T-cell (primary cell): ENCODE measurements at regions not wholly inside any gene's neighbourhood (a gene's known extent, or its start where the extent isn't known, plus 50 kb on each side); places are given as distances from the start of the nearest gene placed in this dataset.
"Not testable (repeated sequence)": the region's sequence is repeated elsewhere in the genome, so short reads cannot be mapped to it uniquely, and the experiment has no call there.

ENCODE experiments used
- ATAC-seq, 4 experiments: fragments of 200-7000 bp in 3 of 4; fragments of 150-1000 bp in 1 of 4; cut with Tn5 transposase; replicated peaks in 1 of 4; 1 replicate in 3 of 4; 2 replicates in 1 of 4; pipeline ENCODE4 v1.10.0; 2021; ENCODE audit warnings: moderate library complexity in 3 of 4, mild to moderate bottlenecking in 2 of 4, moderate number of reproducible peaks in 1 of 4
- CTCF ChIA-PET, 2 donors: fragments of 300-600 bp; sonication (Branson Sonifier 250); formaldehyde crosslinking; loops; one replicate each; lab custom pipeline; 2022; ENCODE audit warnings: antibody characterized with exemption in 2 of 2; lab: Charles Lee
- POLR2A ChIA-PET, 2 donors: fragments of 300-600 bp; sonication (Branson Sonifier 250); formaldehyde crosslinking; loops; one replicate each; lab custom pipeline; 2022; ENCODE audit warnings: antibody characterized with exemption in 2 of 2; lab: Charles Lee
- DNase-seq, 35 experiments: peaks; one replicate each; pipeline versions ENCODE4 v3.0.0 to v3.0.0-alpha.2; 2013 to 2023
- H3K27ac ChIP-seq: one replicate; pipeline ENCODE4 v1.5.1; 2013; ENCODE audit warnings: low read length
- H3K27me3 ChIP-seq, 2 experiments: replicated peaks in 1 of 2; 1 replicate in 1 of 2; 2 replicates in 1 of 2; pipeline versions ENCODE4 v1.6.1 to v1.7.0; 2013; ENCODE audit warnings: low read length in 1 of 2, mixed read lengths in 1 of 2; ENCODE audit not compliant: control insufficient read depth in 2 of 2, insufficient read depth in 2 of 2; ENCODE audit errors: extremely low read depth in 1 of 2
- H3K36me3 ChIP-seq, 2 donors: 1 replicate in 1 of 2; 2 replicates in 1 of 2; pipeline versions ENCODE4 v1.6.1 to v1.7.0; 2013; ENCODE audit warnings: low read length in 1 of 2; ENCODE audit not compliant: control insufficient read depth in 2 of 2, insufficient read depth in 1 of 2; ENCODE audit errors: extremely low read depth in 1 of 2
- H3K4me1 ChIP-seq, 2 experiments: 1 replicate in 1 of 2; 2 replicates in 1 of 2; pipeline versions ENCODE4 v1.6.1 to v1.7.0; 2013; ENCODE audit warnings: low read length in 2 of 2, mixed read lengths in 1 of 2; ENCODE audit not compliant: insufficient read depth in 2 of 2, control insufficient read depth in 1 of 2; ENCODE audit errors: extremely low read depth in 1 of 2
- H3K4me3 ChIP-seq, 2 donors: 1 replicate in 1 of 2; 2 replicates in 1 of 2; pipeline versions ENCODE4 v1.5.1 to v1.7.0; 2013; ENCODE audit warnings: mild to moderate bottlenecking in 2 of 2, low read length in 1 of 2, moderate library complexity in 1 of 2; ENCODE audit not compliant: control insufficient read depth in 1 of 2; ENCODE audit errors: extremely low read depth in 1 of 2
- H3K9me3 ChIP-seq: 2 replicates; pipeline ENCODE4 v1.7.0; 2013
- H3K27ac Mint-ChIP-seq, 2 donors: one replicate each; pipeline ENCODE4 v1.8.0; 2020 to 2021; ENCODE audit warnings: mild to moderate bottlenecking in 2 of 2, mixed read lengths in 2 of 2
- H3K27me3 Mint-ChIP-seq, 2 donors: one replicate each; pipeline ENCODE4 v1.8.0; 2021 to 2022; ENCODE audit warnings: mixed read lengths in 2 of 2
- H3K36me3 Mint-ChIP-seq: one replicate; pipeline ENCODE4 v1.8.0; 2021; ENCODE audit warnings: mixed read lengths
- H3K4me1 Mint-ChIP-seq, 3 donors: one replicate each; pipeline ENCODE4 v1.8.0; 2020 to 2022; ENCODE audit warnings: mixed read lengths in 3 of 3, mild to moderate bottlenecking in 1 of 3
- H3K4me3 Mint-ChIP-seq, 3 donors: one replicate each; pipeline ENCODE4 v1.8.0; 2020 to 2022; ENCODE audit warnings: mild to moderate bottlenecking in 3 of 3, mixed read lengths in 3 of 3, moderate library complexity in 3 of 3
- H3K9me3 Mint-ChIP-seq, 3 donors: one replicate each; pipeline ENCODE4 v1.8.0; 2020 to 2022; ENCODE audit warnings: mixed read lengths in 3 of 3
- WGBS: methylation state at CpG from one replicate; pipeline ENCODE4 v1.1.5; 2013; ENCODE audit warnings: missing lambda C conversion rate; ENCODE audit not compliant: insufficient coverage; 5-methylcytosine and 5-hydroxymethylcytosine counted together

DNA sequence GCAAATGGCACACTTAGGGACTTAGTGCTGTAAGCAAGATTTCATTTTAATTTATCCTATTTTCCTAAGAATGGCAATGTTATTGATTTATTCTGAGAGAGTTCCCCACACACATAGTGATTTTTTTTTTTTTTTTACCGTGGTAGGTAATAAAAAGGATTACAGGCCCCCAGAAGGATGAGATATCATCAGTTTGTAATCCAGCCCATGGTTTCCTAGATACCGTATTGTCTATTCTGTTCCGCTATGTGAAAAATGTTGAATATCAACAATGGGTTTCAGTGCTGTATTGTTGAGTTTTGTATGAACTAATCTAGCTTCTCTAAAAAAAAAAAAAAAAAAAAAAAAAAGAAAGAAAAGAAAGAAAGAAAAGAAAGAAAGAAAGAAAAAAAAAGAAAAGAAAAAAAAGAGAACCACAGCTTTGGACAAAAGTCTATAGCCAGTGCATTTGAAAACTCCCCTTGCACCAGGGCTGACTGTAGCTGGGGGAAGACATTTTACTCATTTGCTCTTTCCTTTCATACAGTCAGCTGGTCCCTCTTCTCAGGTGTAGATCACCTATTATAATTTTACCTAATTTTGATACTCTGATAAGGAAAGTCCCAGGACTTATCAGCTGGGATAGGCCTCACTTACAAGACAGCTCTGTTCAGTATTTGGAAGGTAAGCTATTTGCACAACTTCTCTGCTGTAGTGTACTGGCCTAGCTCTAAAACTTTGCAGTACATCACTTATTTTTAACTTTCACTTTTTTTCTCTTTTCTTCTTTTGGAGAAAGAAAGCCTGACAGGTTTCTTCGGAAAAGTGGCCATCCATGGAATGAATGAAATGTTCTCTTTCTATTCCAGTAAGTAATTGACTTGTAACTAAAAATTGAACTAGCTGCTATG, 101.4 kb upstream of the SOX2 start:
- POLR2A ChIA-PET = interaction anchor here in 1 of 2 donors (0.6 kb wide), 1 partner anchor 11 kb away, joined by 3 read pairs; no protein-coding TSS in a partner anchor
- CTCF ChIA-PET = no interaction called here

GRCh38 chr3:181609030-181609767, 102.5 kb upstream of the SOX2 start:
- no CpG with 5 or more reads among the region's 1 CpG for WGBS

More for the DNA sequence above, 101.4 kb upstream of the SOX2 start:
- no peaks in the 10 kb centered on the region for H3K27me3 ChIP-seq
- Mint-ChIP-seq H3K36me3 (no peaks in the 10 kb centered on the region), H3K9me3 (no peaks in the 10 kb centered on the region), H3K4me3 (no peak overlapping the region), H3K27ac (no peak overlapping the region), H3K4me1 (no peaks in the 10 kb centered on the region), H3K27me3 (no peaks in the 10 kb centered on the region)
- DNase-seq = no peak
- no peaks in the 10 kb centered on the region for H3K36me3 ChIP-seq
- no peaks in the 10 kb centered on the region for H3K9me3 ChIP-seq
- H3K4me3 ChIP-seq = no peak overlapping the region
- no peak for ATAC-seq
- H3K27ac ChIP-seq = no peak overlapping the region
- no peaks in the 10 kb centered on the region for H3K4me1 ChIP-seq
- WGBS = no CpG with 5 or more reads among the region's 4 CpGs

GRCh38 chr3:181604267-181604666, 107.5 kb upstream of the SOX2 start:
- H3K27me3 Mint-ChIP-seq = no peaks in the 10 kb centered on the region
- no peaks in the 10 kb centered on the region for H3K4me1 Mint-ChIP-seq
- no peak overlapping the region for H3K4me3 ChIP-seq
- WGBS = 69% methylated on average over 3 of the region's 3 CpGs
- H3K4me3 Mint-ChIP-seq = no peak overlapping the region
- peaks cover 7 to 13% (median 7%) of the 10 kb centered on the region in 3 donors for H3K9me3 Mint-ChIP-seq
- no peaks in the 10 kb centered on the region for H3K27me3 ChIP-seq
- no peak overlapping the region for H3K27ac Mint-ChIP-seq
- no peak overlapping the region for H3K27ac ChIP-seq
- POLR2A ChIA-PET = no interaction called here
- no peaks in the 10 kb centered on the region for H3K36me3 ChIP-seq
- ATAC-seq (no peak), DNase-seq (no peak)
- no peaks in the 10 kb centered on the region for H3K4me1 ChIP-seq
- H3K36me3 Mint-ChIP-seq = no peaks in the 10 kb centered on the region
- no peaks in the 10 kb centered on the region for H3K9me3 ChIP-seq
- CTCF ChIA-PET = no interaction called here

More at GRCh38 chr3:181609030-181609767, 102.5 kb upstream of the SOX2 start:
- no peaks in the 10 kb centered on the region for H3K9me3 Mint-ChIP-seq
- no peaks in the 10 kb centered on the region for H3K27me3 Mint-ChIP-seq
- no peaks in the 10 kb centered on the region for H3K4me1 Mint-ChIP-seq
- CTCF ChIA-PET = interaction anchor here in 1 of 2 donors (0.7 kb wide), 1 partner anchor 399 kb away, joined by 3 read pairs; no protein-coding TSS in a partner anchor
- no peaks in the 10 kb centered on the region for H3K4me1 ChIP-seq
- DNase-seq (no peak), ATAC-seq (no peak)
- no peak overlapping the region for H3K4me3 ChIP-seq
- H3K36me3 ChIP-seq = no peaks in the 10 kb centered on the region
- no peaks in the 10 kb centered on the region for H3K27me3 ChIP-seq
- no peak overlapping the region for H3K4me3 Mint-ChIP-seq
- no peak overlapping the region for H3K27ac ChIP-seq
- no peaks in the 10 kb centered on the region for H3K36me3 Mint-ChIP-seq
- H3K27ac Mint-ChIP-seq = no peak overlapping the region
- POLR2A ChIA-PET = no interaction called here
- H3K9me3 ChIP-seq = no peaks in the 10 kb centered on the region

DNA sequence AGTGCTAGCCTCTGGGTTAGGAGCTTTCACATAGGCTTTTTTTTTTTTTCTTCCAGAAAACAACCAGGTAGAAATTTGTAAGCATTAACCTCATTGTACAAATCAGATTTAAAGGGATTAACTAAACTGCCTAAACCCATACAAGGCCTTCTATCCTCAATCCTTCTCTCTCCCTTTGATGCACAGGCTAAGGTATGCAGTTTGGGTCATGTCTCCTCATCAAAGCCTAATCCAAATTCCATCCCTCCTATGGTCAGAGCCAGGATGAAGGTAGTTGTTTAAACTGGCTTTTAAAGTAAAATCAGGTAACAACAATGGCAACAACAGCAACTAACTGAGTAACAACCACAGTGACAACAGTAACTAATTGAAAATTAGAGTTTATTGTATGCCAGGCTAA, 115.6 kb upstream of the SOX2 start:
- H3K27me3 ChIP-seq = no peaks in the 10 kb centered on the region
- H3K4me3 Mint-ChIP-seq = no peak overlapping the region
- ChIA-PET CTCF (no interaction called here), POLR2A (no interaction called here)
- no peaks in the 10 kb centered on the region for H3K9me3 ChIP-seq
- H3K4me1 ChIP-seq = no peaks in the 10 kb centered on the region
- H3K36me3 Mint-ChIP-seq = no peaks in the 10 kb centered on the region
- no peak overlapping the region for H3K27ac Mint-ChIP-seq
- DNase-seq (no peak), ATAC-seq (no peak)
- no peaks in the 10 kb centered on the region for H3K27me3 Mint-ChIP-seq
- peaks cover 13 to 33% (median 31%) of the 10 kb centered on the region in 3 donors for H3K9me3 Mint-ChIP-seq
- no peak overlapping the region for H3K27ac ChIP-seq
- H3K36me3 ChIP-seq = no peaks in the 10 kb centered on the region
- no peak overlapping the region for H3K4me3 ChIP-seq
- H3K4me1 Mint-ChIP-seq = no peaks in the 10 kb centered on the region

DNA sequence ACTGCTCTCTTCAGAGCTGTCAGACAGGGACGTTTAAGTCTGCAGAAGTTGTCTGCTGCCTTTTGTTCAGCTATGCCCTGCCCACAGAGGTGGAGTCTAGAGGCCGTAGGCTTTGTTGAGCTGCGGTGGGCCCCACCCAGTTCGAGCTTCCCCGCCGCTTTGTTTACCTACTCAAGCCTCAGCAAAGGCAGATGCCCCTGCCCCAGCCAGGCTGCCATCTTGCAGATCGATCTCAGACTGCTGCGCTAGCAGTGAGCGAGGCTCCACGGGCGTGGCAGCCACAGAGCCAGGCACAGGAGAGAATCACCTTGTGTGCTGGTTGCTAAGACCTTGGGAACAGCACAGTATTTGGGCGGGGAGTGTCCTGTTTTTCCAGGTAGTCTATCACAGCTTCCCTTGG, 120.8 kb upstream of the SOX2 start:
- H3K36me3 Mint-ChIP-seq, ATAC-seq, H3K27me3 Mint-ChIP-seq, H3K4me1 Mint-ChIP-seq, DNase-seq, H3K4me3 Mint-ChIP-seq, H3K27me3 ChIP-seq, H3K27ac ChIP-seq, H3K9me3 ChIP-seq, H3K4me1 ChIP-seq, H3K4me3 ChIP-seq, H3K36me3 ChIP-seq, H3K27ac Mint-ChIP-seq, CTCF ChIA-PET, POLR2A ChIA-PET: not testable (repeated sequence)
- WGBS = 79% methylated on average over 9 of the region's 12 CpGs
- peaks cover 21 to 56% (median 38%) of the 10 kb centered on the region in 3 donors for H3K9me3 Mint-ChIP-seq

GRCh38 chr3:181582619-181583018, 129.1 kb upstream of the SOX2 start:
- no peaks in the 10 kb centered on the region for H3K9me3 ChIP-seq
- Mint-ChIP-seq H3K27ac (no peak overlapping the region), H3K9me3 (peaks cover 4 to 20% (median 14%) of the 10 kb centered on the region in 3 donors), H3K4me3 (no peak overlapping the region), H3K4me1 (no peaks in the 10 kb centered on the region), H3K36me3 (no peaks in the 10 kb centered on the region), H3K27me3 (no peaks in the 10 kb centered on the region)
- no peaks in the 10 kb centered on the region for H3K4me1 ChIP-seq
- ChIA-PET CTCF (no interaction called here), POLR2A (no interaction called here)
- no peak overlapping the region for H3K4me3 ChIP-seq
- DNase-seq (no peak), ATAC-seq (no peak)
- no CpG with 5 or more reads among the region's 8 CpGs for WGBS
- no peaks in the 10 kb centered on the region for H3K36me3 ChIP-seq
- no peak overlapping the region for H3K27ac ChIP-seq
- H3K27me3 ChIP-seq = no peaks in the 10 kb centered on the region
